ENCODE measurements at regions not wholly inside any gene's neighbourhood (a gene's known extent, or its start where the extent isn't known, plus 50 kb on each side); places are given as distances from the start of the nearest gene placed in this dataset.

- DNase-seq (ENCODE audit: low read depth in 4 of 4, low spot score in 2 of 4), result no peak
Observed at GRCh38 chr22:48651981-48652538, 1175.6 kb downstream of the BRD1 start.

GRCh38 chr22:48651036-48651890, 1176.4 kb downstream of the BRD1 start:
- DNase-seq (ENCODE audit: low read depth in 4 of 4, low spot score in 2 of 4), result no peak

GRCh38 chr22:48650323-48651035, 1177.2 kb downstream of the BRD1 start:
- DNase-seq (ENCODE audit: low read depth in 4 of 4, low spot score in 2 of 4), result no peak

GRCh38 chr22:48649466-48649865, 1178.2 kb downstream of the BRD1 start:
- DNase-seq (ENCODE audit: low read depth in 4 of 4, low spot score in 2 of 4), result no peak

GRCh38 chr22:48649031-48649430, 1178.6 kb downstream of the BRD1 start:
- DNase-seq (ENCODE audit: low read depth in 4 of 4, low spot score in 2 of 4), result no peak

GRCh38 chr22:48647606-48648515, 1179.8 kb downstream of the BRD1 start:
- no peak for DNase-seq (ENCODE audit: low read depth in 4 of 4, low spot score in 2 of 4)

GRCh38 chr22:48647051-48647450, 1180.6 kb downstream of the BRD1 start:
- no peak for DNase-seq (ENCODE audit: low read depth in 4 of 4, low spot score in 2 of 4)

- DNase-seq (ENCODE audit: low read depth in 4 of 4, low spot score in 2 of 4), result no peak
Observed at GRCh38 chr22:48646216-48646925, 1181.3 kb downstream of the BRD1 start.

- DNase-seq (ENCODE audit: low read depth in 4 of 4, low spot score in 2 of 4), result no peak
Observed at GRCh38 chr22:48645766-48646165, 1181.9 kb downstream of the BRD1 start.

GRCh38 chr22:48644997-48645396, 1182.7 kb downstream of the BRD1 start:
- no peak for DNase-seq (ENCODE audit: low read depth in 4 of 4, low spot score in 2 of 4)

- DNase-seq (ENCODE audit: low read depth in 4 of 4, low spot score in 2 of 4), result no peak
Observed at GRCh38 chr22:48644108-48644507, 1183.6 kb downstream of the BRD1 start.

- DNase-seq (ENCODE audit: low read depth in 4 of 4, low spot score in 2 of 4), result no peak
Observed at GRCh38 chr22:48643066-48643731, 1184.5 kb downstream of the BRD1 start.

- no peak for DNase-seq (ENCODE audit: low read depth in 4 of 4, low spot score in 2 of 4)
Observed at GRCh38 chr22:48642550-48642949, 1185.1 kb downstream of the BRD1 start.

GRCh38 chr22:48641906-48642475, 1185.7 kb downstream of the BRD1 start:
- DNase-seq (ENCODE audit: low read depth in 4 of 4, low spot score in 2 of 4), result no peak

- no peak for DNase-seq (ENCODE audit: low read depth in 4 of 4, low spot score in 2 of 4)
Observed at GRCh38 chr22:48640890-48641841, 1186.5 kb downstream of the BRD1 start.

- DNase-seq (ENCODE audit: low read depth in 4 of 4, low spot score in 2 of 4), result no peak
Observed at GRCh38 chr22:48639896-48640748, 1187.6 kb downstream of the BRD1 start.

Data from left renal cortex interstitium (tissue), 4 donors.